Heart left ventricle (tissue), 16 donors: ENCODE measurements at regions not wholly inside any gene's neighbourhood (a gene's known extent, or its start where the extent isn't known, plus 50 kb on each side); places are given as distances from the start of the nearest gene placed in this dataset.

Experiments used
- ATAC-seq, 4 donors: fragments of 200-7000 bp; cut with Tn5 transposase; one replicate each; pipeline ENCODE4 v1.9.1; 2020 to 2022; ENCODE audit warnings: moderate library complexity in 4 of 4, mild to moderate bottlenecking in 3 of 4, moderate number of reproducible peaks in 1 of 4
- DNase-seq, 5 donors: peaks; one replicate each; pipeline ENCODE4 v3.0.0-alpha.2; 2020
- H3K27ac ChIP-seq, 12 donors: fragments of 200-600 bp; sonication (generic) in 4 of 12; one replicate each; pipeline versions ENCODE4 v1.5.0 to v1.8.0; 2016 to 2022; ENCODE audit warnings: mild to moderate bottlenecking in 2 of 12
- H3K27me3 ChIP-seq, 9 donors: fragments of 200-600 bp; sonication (generic) in 2 of 9; one replicate each; pipeline versions ENCODE4 v1.5.1 to v1.8.0; 2016 to 2022; ENCODE audit warnings: mild to moderate bottlenecking in 3 of 9
- H3K36me3 ChIP-seq, 9 donors: fragments of 200-600 bp; sonication (generic) in 2 of 9; one replicate each; pipeline versions ENCODE4 v1.5.0 to v1.8.0; 2018 to 2022; ENCODE audit warnings: mild to moderate bottlenecking in 2 of 9
- H3K4me1 ChIP-seq, 12 donors: fragments of 200-600 bp; sonication (generic) in 4 of 12; one replicate each; pipeline versions ENCODE4 v1.5.0 to v1.8.0; 2016 to 2022; ENCODE audit warnings: mild to moderate bottlenecking in 3 of 12
- H3K4me3 ChIP-seq, 12 donors: fragments of 200-600 bp; sonication (generic) in 4 of 12; one replicate each; pipeline versions ENCODE4 v1.5.0 to v1.8.0; 2017 to 2022; ENCODE audit warnings: mild to moderate bottlenecking in 9 of 12, moderate library complexity in 4 of 12
- H3K9me3 ChIP-seq, 12 donors: fragments of 200-600 bp; sonication (generic) in 4 of 12; one replicate each; pipeline versions ENCODE4 v1.5.0 to v1.8.0; 2016 to 2022; ENCODE audit warnings: mild to moderate bottlenecking in 1 of 12
- POLR2A ChIP-seq, 2 donors: fragments of 450-650 bp; IDR thresholded peaks; one replicate each; pipeline ENCODE4 v1.6.1; 2017; ENCODE audit warnings: antibody characterized with exemption in 2 of 2, mild to moderate bottlenecking in 2 of 2, moderate library complexity in 2 of 2
- WGBS, 4 donors: extraction: QIAGEN DNeasy Blood & Tissue Kit in 2 of 4; methylation state at CpG; one replicate each; pipeline versions ENCODE4 v1.1.5 to v1.1.7; 2013 to 2018; 5-methylcytosine and 5-hydroxymethylcytosine counted together
- intact Hi-C, 10 donors: fragments of 100-400 bp; cut with DNase I; formaldehyde crosslinking; loops; one replicate each; pipeline versions ENCODE4 v1.11.1 to v1.14.2; 2022
- TF ChIP-seq, protein P1 (sequence below), 12 donors: fragments of 200-600 bp; sonication (generic) in 4 of 12; IDR thresholded peaks; one replicate each; pipeline versions ENCODE4 v1.5.0 to v1.8.0; 2018 to 2022; ENCODE audit warnings: antibody characterized with exemption in 12 of 12, mild to moderate bottlenecking in 5 of 12
- donor health status: ischemic (EF 13 %, LVEDD 7.1; RV severe dilation, severe dysfunction).
- donor health status: healthy with polysubstance abuse.
- donor health status: DM: no; HTN: yes; CAD: no.
- donor health status: DM: no; HTN: no; CAD: no.
- donor health status: ischemic (EF 25% LVEDD 6.9; RV normal size, moderate dysfunction).
- donor health status: ischemic (EF 25% LVEDD 5.7; RV mildly dilated, moderate dysfunction).
- donor health status: healthy.
- donor health status: DM: yes; HTN: yes; CAD: no.
- donor health status: ischemic (EF 35%, LVEDD 5.7; RV mildly dilated, moderate dysfunction).
- donor health status: nonischemic (EF 11% LVEDD 7.7; RV severe dilation, severe dysfunction).
- donor health status: DM: yes; HTN: yes; CAD: no.
- donor health status: PGD.
- donor health status: ischemic (EF 29% LVEDD 5.4; RV normal size, mild dysfunction).
- donor health status: nonischemic (EF 23%, LVEDD 6.1; RV moderate dilation, normal function).

DNA sequence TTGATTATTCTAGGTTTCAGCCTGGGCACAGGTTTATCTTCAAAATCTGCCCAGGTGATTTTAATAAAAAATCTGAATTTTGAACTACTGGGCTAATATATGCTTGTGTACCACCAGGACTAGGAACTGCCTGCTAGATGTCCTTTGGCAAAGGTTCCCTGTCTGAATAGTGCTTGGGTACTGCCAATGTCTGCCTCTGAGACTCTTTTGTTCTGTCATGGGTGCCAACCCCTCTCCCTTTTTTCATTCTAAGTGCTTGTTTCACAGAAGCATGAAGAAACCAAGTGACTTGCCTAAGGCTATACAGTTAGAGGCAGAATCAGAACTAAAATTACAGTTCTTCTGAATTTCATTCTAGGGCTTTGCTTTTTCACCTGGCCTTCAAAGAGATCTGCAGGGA is 106.3 kb upstream of the CACHD1 start:
- no peaks in the 10 kb centered on the region for H3K9me3 ChIP-seq
- no peak for DNase-seq
- no peak overlapping the region for H3K4me3 ChIP-seq
- TF ChIP-seq, protein P1, sequence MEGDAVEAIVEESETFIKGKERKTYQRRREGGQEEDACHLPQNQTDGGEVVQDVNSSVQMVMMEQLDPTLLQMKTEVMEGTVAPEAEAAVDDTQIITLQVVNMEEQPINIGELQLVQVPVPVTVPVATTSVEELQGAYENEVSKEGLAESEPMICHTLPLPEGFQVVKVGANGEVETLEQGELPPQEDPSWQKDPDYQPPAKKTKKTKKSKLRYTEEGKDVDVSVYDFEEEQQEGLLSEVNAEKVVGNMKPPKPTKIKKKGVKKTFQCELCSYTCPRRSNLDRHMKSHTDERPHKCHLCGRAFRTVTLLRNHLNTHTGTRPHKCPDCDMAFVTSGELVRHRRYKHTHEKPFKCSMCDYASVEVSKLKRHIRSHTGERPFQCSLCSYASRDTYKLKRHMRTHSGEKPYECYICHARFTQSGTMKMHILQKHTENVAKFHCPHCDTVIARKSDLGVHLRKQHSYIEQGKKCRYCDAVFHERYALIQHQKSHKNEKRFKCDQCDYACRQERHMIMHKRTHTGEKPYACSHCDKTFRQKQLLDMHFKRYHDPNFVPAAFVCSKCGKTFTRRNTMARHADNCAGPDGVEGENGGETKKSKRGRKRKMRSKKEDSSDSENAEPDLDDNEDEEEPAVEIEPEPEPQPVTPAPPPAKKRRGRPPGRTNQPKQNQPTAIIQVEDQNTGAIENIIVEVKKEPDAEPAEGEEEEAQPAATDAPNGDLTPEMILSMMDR (IDR thresholded peaks at IDR 0.05) = no peak
- no peak for TF ChIP-seq POLR2A (IDR thresholded peaks at IDR 0.05)
- H3K27me3 ChIP-seq = no peaks in the 10 kb centered on the region
- ATAC-seq = no peak
- intact Hi-C loops = no loop called here
- no peak overlapping the region for H3K27ac ChIP-seq
- H3K36me3 ChIP-seq = no peaks in the 10 kb centered on the region
- H3K4me1 ChIP-seq = peaks cover 0 to 7% (median 0%) of the 10 kb centered on the region in 12 donors

DNA sequence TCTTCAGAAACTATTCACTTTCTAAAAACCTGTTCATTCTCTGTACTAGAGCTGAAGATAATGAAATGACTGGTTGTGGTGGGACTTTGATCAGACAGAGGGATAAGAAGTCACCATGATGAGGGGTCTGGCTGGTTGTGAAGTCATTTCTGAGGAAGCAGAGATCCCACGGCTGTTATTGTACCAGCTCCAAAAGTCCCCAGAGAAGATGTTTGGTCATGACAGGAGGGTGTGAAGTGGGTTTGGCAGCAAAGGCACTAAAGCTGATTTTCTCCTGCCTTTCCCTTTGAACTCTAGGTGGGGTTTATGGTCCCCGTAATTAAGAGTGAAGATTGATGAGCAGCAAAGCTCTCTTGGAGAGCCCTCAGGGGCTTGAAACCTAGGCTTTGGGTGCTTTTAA is 103.1 kb upstream of the CACHD1 start:
- WGBS, 4 donors = 73 to 85% (median 77%) methylated on average over 2 of the region's 2 CpGs
- TF ChIP-seq, protein P1 (IDR thresholded peaks at IDR 0.05) = no peak
- no peak for TF ChIP-seq POLR2A (IDR thresholded peaks at IDR 0.05)
- H3K4me3 ChIP-seq = no peak overlapping the region
- no peak overlapping the region for H3K27ac ChIP-seq
- peaks cover 0 to 5% (median 0%) of the 10 kb centered on the region in 12 donors for H3K9me3 ChIP-seq
- no peak for DNase-seq
- H3K27me3 ChIP-seq = no peaks in the 10 kb centered on the region
- H3K36me3 ChIP-seq = no peaks in the 10 kb centered on the region
- intact Hi-C loops = no loop called here
- ATAC-seq = no peak
- H3K4me1 ChIP-seq = peaks cover 0 to 7% (median 0%) of the 10 kb centered on the region in 12 donors

DNA sequence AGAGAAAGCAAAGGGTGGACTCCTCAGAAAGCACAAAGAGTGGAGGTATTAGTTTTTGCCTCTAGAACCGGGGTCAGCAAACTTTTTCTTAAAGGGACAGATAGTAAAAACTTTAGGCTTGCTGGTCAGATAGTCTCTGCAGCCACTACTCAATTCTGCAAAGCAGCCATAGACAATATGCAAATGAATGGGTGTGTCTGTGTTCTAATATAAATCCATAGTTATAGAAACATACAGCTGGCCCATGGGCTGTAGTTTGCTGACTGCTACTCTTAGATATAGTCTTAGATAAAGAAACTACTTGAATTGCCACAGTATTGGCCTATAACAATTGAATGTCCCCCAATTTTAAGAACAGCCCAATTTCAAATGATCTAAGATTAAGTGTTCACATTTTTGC is 101.6 kb upstream of the CACHD1 start:
- intact Hi-C loops = no loop called here
- Histone ChIP-seq H3K4me1 (peaks cover 0 to 7% (median 0%) of the 10 kb centered on the region in 12 donors), H3K9me3 (peaks cover 0 to 5% (median 0%) of the 10 kb centered on the region in 12 donors), H3K27me3 (no peaks in the 10 kb centered on the region), H3K4me3 (no peak overlapping the region), H3K36me3 (no peaks in the 10 kb centered on the region), H3K27ac (no peak overlapping the region)
- TF ChIP-seq, protein P1 (IDR thresholded peaks at IDR 0.05) = no peak
- TF ChIP-seq POLR2A (IDR thresholded peaks at IDR 0.05) = no peak
- 38 to 70% (median 64%) methylated on average over 1 of the region's 1 CpG for WGBS, 4 donors
- no peak for ATAC-seq
- no peak for DNase-seq

DNA sequence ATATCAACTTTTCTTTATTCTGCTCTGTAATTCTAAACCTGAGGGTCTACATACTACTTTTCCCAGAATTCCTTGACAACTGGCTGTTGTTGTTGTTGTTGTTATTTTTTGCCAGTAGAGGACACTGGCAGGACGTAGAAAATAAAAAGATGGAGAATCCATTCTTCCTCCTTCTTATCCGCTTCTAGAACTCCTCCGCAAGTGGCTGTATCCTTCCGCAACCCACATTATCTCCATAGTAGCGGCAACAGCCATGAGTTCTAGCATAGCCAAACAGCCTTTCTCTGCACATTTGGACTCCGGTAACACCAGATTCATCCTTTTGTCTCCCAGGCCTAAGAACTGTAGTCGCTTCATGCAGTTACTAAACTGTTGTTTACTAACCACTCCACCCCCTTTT is 91.1 kb upstream of the CACHD1 start:
- ATAC-seq = no peak
- 76 to 80% (median 79%) methylated on average over 7 of the region's 7 CpGs for WGBS, 4 donors

More for the DNA sequence above, 91.1 kb upstream of the CACHD1 start:
- peaks cover 0 to 9% (median 0%) of the 10 kb centered on the region in 12 donors for H3K9me3 ChIP-seq
- intact Hi-C loops = loop anchor here in 2 of 10 donors (10.0 kb wide), 1 partner anchor 296 kb away; no protein-coding TSS in a partner anchor
- H3K36me3 ChIP-seq = no peaks in the 10 kb centered on the region
- no peak overlapping the region for H3K27ac ChIP-seq
- H3K4me1 ChIP-seq = no peaks in the 10 kb centered on the region
- no peak for TF ChIP-seq POLR2A (IDR thresholded peaks at IDR 0.05)
- TF ChIP-seq, protein P1 (IDR thresholded peaks at IDR 0.05) = peak in 10 of 12 donors; percentile 9 to 45 (median 31)
- no peak overlapping the region for H3K4me3 ChIP-seq
- no peaks in the 10 kb centered on the region for H3K27me3 ChIP-seq
- DNase-seq = no peak
